GM23338 (cell line): ENCODE measurements at regions not wholly inside any gene's neighbourhood (a gene's known extent, or its start where the extent isn't known, plus 50 kb on each side); places are given as distances from the start of the nearest gene placed in this dataset.

Source experiments
- CREB1 ChIP-seq: fragments of 250-450 bp; sonication (Bioruptor Pico); IDR thresholded peaks from 2 replicates; pipeline ENCODE4 v1.5.0; 2020; ENCODE audit warnings: low read depth, mild to moderate bottlenecking, moderate library complexity
- EZH2 ChIP-seq: fragments of 200-600 bp; sonication (generic); IDR thresholded peaks from one replicate; pipeline ENCODE4 v1.8.0; 2017; ENCODE audit warnings: antibody characterized with exemption, mild to moderate bottlenecking, low read depth; ENCODE audit not compliant: unreplicated experiment
- POLR2AphosphoS5 ChIP-seq: IDR thresholded peaks from 2 replicates; pipeline ENCODE4 v1.6.1; 2016; ENCODE audit warnings: antibody characterized with exemption, low read depth
- REST ChIP-seq: IDR thresholded peaks from one replicate; pipeline ENCODE4 v1.6.1; 2018; ENCODE audit warnings: antibody characterized with exemption; ENCODE audit not compliant: unreplicated experiment
- TF ChIP-seq, protein P1 (sequence below), 2 experiments: fragments of 200-600 bp in 1 of 2; sonication (generic) in 1 of 2; conservative IDR thresholded peaks; 2 replicates each; pipeline versions ENCODE4 v1.5.1 to v1.6.1; 2016 to 2017; ENCODE audit warnings: antibody characterized with exemption in 2 of 2, low read depth in 2 of 2, mild to moderate bottlenecking in 2 of 2, moderate library complexity in 1 of 2
- TF ChIP-seq, protein P2 (sequence below): IDR thresholded peaks from 2 replicates; pipeline ENCODE4 v1.6.1; 2016; ENCODE audit warnings: antibody characterized with exemption

DNA sequence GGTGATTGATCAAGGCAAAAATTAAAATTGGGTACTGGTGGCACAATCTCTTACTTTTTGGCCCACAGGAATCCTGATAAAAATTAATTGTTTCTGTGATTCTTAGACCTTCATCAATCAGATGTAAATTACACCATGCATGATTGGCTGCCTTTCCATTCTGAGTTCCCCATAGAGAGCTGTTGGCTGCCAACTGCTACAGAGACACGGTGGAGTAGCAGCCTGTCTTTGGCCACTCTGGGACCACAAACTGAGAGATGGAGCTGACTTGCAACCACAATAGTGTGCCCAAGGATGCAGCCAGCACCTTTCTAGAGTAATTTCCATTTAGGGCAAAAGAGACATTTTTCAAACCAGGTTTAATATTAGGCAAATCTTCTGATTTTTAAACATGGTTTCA lies 274.3 kb upstream of the MMS22L start:
- no peak for TF ChIP-seq EZH2
- TF ChIP-seq, protein P1, sequence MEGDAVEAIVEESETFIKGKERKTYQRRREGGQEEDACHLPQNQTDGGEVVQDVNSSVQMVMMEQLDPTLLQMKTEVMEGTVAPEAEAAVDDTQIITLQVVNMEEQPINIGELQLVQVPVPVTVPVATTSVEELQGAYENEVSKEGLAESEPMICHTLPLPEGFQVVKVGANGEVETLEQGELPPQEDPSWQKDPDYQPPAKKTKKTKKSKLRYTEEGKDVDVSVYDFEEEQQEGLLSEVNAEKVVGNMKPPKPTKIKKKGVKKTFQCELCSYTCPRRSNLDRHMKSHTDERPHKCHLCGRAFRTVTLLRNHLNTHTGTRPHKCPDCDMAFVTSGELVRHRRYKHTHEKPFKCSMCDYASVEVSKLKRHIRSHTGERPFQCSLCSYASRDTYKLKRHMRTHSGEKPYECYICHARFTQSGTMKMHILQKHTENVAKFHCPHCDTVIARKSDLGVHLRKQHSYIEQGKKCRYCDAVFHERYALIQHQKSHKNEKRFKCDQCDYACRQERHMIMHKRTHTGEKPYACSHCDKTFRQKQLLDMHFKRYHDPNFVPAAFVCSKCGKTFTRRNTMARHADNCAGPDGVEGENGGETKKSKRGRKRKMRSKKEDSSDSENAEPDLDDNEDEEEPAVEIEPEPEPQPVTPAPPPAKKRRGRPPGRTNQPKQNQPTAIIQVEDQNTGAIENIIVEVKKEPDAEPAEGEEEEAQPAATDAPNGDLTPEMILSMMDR (conservative IDR thresholded peaks at IDR 0.05; ENCODE audit: low read depth in 2 of 2), result no peak
- no peak for TF ChIP-seq CREB1 (CRISPR knock-in tag)
- no peak for TF ChIP-seq POLR2AphosphoS5
- no peak for TF ChIP-seq REST
- TF ChIP-seq, protein P2, sequence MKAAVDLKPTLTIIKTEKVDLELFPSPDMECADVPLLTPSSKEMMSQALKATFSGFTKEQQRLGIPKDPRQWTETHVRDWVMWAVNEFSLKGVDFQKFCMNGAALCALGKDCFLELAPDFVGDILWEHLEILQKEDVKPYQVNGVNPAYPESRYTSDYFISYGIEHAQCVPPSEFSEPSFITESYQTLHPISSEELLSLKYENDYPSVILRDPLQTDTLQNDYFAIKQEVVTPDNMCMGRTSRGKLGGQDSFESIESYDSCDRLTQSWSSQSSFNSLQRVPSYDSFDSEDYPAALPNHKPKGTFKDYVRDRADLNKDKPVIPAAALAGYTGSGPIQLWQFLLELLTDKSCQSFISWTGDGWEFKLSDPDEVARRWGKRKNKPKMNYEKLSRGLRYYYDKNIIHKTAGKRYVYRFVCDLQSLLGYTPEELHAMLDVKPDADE, result no peak
